ENCODE measurements at regions not wholly inside any gene's neighbourhood (a gene's known extent, or its start where the extent isn't known, plus 50 kb on each side); places are given as distances from the start of the nearest gene placed in this dataset.

DNA sequence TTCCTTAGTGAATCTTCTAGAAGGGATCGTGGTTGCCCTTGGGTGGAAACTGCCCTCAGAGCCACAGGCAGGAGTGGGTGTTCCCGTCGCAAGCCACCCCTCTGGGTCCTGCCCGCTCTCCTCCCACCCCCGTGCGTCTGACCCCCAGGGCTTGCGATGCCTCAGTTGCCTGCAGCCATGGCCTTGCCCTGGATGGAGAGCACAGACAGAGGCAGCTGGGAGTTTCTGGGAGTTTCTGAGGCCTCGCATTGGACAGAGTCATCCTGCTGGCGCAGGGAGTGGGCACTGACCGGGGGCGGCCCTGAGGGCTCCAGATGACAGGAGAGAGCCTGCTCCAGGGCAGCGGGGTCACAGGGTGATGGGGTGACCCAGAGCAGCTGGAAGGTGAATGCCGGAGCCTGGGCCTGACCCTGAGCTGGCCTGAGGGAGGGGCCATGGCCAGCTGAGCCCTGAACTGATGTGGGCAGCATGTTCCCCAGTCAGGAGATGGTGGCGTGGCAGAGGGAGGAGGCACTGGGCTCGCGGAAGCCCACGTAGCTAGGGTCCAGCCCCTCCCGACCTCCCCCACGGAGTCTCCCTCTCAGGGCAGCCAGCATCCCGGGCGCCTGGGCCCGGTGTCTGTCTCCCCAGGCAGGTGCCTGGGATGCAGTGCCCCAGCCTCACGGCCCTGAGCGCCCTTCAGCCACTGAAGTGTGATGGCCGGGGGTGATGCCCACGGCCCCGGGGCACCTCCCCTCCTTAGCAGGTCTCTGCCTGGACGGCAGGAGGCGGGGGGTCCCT lies 1236.2 kb downstream of the BRD1 start:
- no peak for DNase-seq (ENCODE audit: extremely low read depth, low read depth)
- TF ChIP-seq, protein P1, sequence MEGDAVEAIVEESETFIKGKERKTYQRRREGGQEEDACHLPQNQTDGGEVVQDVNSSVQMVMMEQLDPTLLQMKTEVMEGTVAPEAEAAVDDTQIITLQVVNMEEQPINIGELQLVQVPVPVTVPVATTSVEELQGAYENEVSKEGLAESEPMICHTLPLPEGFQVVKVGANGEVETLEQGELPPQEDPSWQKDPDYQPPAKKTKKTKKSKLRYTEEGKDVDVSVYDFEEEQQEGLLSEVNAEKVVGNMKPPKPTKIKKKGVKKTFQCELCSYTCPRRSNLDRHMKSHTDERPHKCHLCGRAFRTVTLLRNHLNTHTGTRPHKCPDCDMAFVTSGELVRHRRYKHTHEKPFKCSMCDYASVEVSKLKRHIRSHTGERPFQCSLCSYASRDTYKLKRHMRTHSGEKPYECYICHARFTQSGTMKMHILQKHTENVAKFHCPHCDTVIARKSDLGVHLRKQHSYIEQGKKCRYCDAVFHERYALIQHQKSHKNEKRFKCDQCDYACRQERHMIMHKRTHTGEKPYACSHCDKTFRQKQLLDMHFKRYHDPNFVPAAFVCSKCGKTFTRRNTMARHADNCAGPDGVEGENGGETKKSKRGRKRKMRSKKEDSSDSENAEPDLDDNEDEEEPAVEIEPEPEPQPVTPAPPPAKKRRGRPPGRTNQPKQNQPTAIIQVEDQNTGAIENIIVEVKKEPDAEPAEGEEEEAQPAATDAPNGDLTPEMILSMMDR (IDR thresholded peaks at IDR 0.05; ENCODE audit: low read depth, low read length, missing control alignments), result no peak
- no peak overlapping the region for H3K4me3 ChIP-seq (replicated peaks; ENCODE audit: low read depth, low read length)

- H3K4me3 ChIP-seq (replicated peaks; ENCODE audit: low read depth, low read length), result no peak overlapping the region
- DNase-seq (ENCODE audit: extremely low read depth, low read depth), result no peak
- TF ChIP-seq, protein P1 (IDR thresholded peaks at IDR 0.05; ENCODE audit: low read depth, low read length, missing control alignments), result no peak
Measured at GRCh38 chr22:48589901-48590300, 1237.8 kb downstream of the BRD1 start.

DNA sequence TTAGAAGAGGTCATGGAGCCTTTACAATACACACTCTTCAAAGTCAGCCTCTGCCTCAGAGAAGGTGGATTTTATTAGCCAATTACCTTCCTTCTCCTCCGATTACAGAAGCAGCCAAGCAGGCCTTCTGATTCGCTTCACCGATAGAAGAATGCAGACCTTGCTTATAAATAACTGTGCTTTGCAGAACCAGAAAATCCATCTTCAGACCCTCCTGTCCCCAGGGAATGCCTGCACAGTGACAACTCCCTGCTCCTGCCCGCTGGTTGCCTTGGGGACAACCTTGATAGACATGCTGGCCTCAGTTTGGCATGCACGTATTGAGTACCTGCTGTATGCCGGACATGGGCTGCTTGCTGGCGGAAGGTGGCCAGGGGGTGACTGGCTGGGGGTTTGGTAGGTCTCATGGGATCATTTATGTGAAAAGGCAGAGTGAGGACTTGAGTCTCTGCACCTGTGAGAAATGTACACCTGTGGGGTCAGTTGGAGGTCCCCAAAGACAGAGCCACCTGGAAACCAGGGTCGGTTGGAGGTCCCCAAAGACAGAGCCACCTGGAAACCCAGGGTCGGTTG lies 1238.7 kb downstream of the BRD1 start:
- no peak for DNase-seq (ENCODE audit: extremely low read depth, low read depth)
- TF ChIP-seq, protein P1 (IDR thresholded peaks at IDR 0.05; ENCODE audit: low read depth, low read length, missing control alignments), result no peak
- no peak overlapping the region for H3K4me3 ChIP-seq (replicated peaks; ENCODE audit: low read depth, low read length)

GRCh38 chr22:48588151-48588877 lies 1239.4 kb downstream of the BRD1 start:
- H3K4me3 ChIP-seq (replicated peaks; ENCODE audit: low read depth, low read length), result no peak overlapping the region
- TF ChIP-seq, protein P1 (IDR thresholded peaks at IDR 0.05; ENCODE audit: low read depth, low read length, missing control alignments), result no peak
- DNase-seq (ENCODE audit: extremely low read depth, low read depth), result no peak

DNA sequence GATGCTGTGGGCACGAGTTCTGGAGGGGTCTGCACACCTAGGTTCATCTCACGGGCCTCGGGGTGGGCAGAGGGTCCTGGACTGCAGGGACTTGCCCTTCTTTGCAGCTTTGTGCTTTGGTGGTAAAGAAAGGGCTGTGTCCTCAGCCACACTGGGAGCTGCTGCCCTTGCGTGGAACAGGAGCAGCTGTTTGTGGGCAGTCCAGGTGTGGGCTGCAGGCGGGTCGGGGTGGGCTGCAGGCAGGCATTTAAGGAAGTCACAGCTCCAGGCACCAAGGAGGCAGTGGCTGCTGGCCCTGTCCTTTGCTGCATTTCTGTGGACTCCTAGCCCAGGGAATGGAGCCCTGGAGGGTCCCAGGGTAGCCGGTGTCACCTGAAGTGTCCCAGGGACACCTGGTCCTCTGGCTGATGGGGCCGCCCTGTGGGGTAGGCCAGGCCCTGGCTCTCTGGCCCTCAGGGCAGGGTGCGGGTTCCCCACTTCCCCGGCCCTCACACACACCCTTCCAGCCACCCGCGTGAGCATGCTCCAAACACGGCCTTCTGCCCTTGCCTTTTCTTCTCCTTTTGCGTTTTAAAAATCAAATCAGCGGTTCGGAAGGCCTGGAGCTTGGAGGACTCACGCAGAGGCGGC lies 1240.3 kb downstream of the BRD1 start:
- H3K4me3 ChIP-seq (replicated peaks; ENCODE audit: low read depth, low read length), result no peak overlapping the region
- DNase-seq (ENCODE audit: extremely low read depth, low read depth), result no peak
- TF ChIP-seq, protein P1 (IDR thresholded peaks at IDR 0.05; ENCODE audit: low read depth, low read length, missing control alignments), result no peak

GRCh38 chr22:48586799-48587185 lies 1240.9 kb downstream of the BRD1 start:
- TF ChIP-seq, protein P1 (IDR thresholded peaks at IDR 0.05; ENCODE audit: low read depth, low read length, missing control alignments), result no peak
- DNase-seq (ENCODE audit: extremely low read depth, low read depth), result no peak
- H3K4me3 ChIP-seq (replicated peaks; ENCODE audit: low read depth, low read length), result no peak overlapping the region
